ENCODE measurements at regions not wholly inside any gene's neighbourhood (a gene's known extent, or its start where the extent isn't known, plus 50 kb on each side); places are given as distances from the start of the nearest gene placed in this dataset.

GRCh38 chr20:11050350-11050749, 376.6 kb upstream of the JAG1 start (continued):
- TF ChIP-seq CHD7 (IDR thresholded peaks at IDR 0.05; ENCODE audit: insufficient replicate concordance, low read length): no peak
- TF ChIP-seq RNF2 (IDR thresholded peaks at IDR 0.05; ENCODE audit: borderline replicate concordance, low read depth, low read length, missing control alignments, poor library complexity, severe bottlenecking): no peak
- TF ChIP-seq FOSL1 (IDR thresholded peaks at IDR 0.05; ENCODE audit: insufficient read depth, low read depth, low read length): no peak
- TF ChIP-seq EGR1 (IDR thresholded peaks at IDR 0.05; ENCODE audit: borderline replicate concordance, low read depth, low read length): no peak

All from H1 (cell line).